Progenitor cell of endocrine pancreas (in vitro differentiated cells): ENCODE measurements at regions not wholly inside any gene's neighbourhood (a gene's known extent, or its start where the extent isn't known, plus 50 kb on each side); places are given as distances from the start of the nearest gene placed in this dataset.
"Not testable (repeated sequence)": the region's sequence is repeated elsewhere in the genome, so short reads cannot be mapped to it uniquely, and the experiment has no call there.

Source experiments
- DNase-seq: peaks from one replicate; pipeline ENCODE4 v3.0.0; 2021; ENCODE audit warnings: low spot score; ENCODE audit not compliant: unreplicated experiment
- H3K27ac Mint-ChIP-seq: 2 replicates; pipeline ENCODE4 v1.8.0; 2021; ENCODE audit warnings: mild to moderate bottlenecking, moderate library complexity, mixed read lengths
- H3K27me3 Mint-ChIP-seq: 2 replicates; pipeline ENCODE4 v1.8.0; 2021; ENCODE audit warnings: mixed read lengths
- H3K36me3 Mint-ChIP-seq: 2 replicates; pipeline ENCODE4 v1.8.0; 2022; ENCODE audit warnings: mixed read lengths; ENCODE audit not compliant: insufficient read depth
- H3K4me1 Mint-ChIP-seq: 2 replicates; pipeline ENCODE4 v1.8.0; 2021; ENCODE audit warnings: low read depth, mixed read lengths
- H3K4me3 Mint-ChIP-seq: 2 replicates; pipeline ENCODE4 v1.8.0; 2021; ENCODE audit warnings: low read depth, mild to moderate bottlenecking, moderate library complexity, mixed read lengths
- H3K9me3 Mint-ChIP-seq: 2 replicates; pipeline ENCODE4 v1.8.0; 2021; ENCODE audit warnings: low read depth, mixed read lengths
- CTCF ChIP-seq: fragments of 200-600 bp; sonication (generic); IDR thresholded peaks from one replicate; pipeline ENCODE4 v1.5.0; 2021; ENCODE audit warnings: antibody characterized with exemption, mild to moderate bottlenecking; ENCODE audit not compliant: unreplicated experiment

GRCh38 chr2:239548451-239548871 is 147.6 kb upstream of the HDAC4 start:
- DNase-seq, result no peak
- Mint-ChIP-seq H3K36me3 (no peaks in the 10 kb centered on the region), H3K27ac (no peak overlapping the region), H3K27me3 (peaks cover 53% of the 10 kb centered on the region), H3K4me1 (no peaks in the 10 kb centered on the region), H3K4me3 (no peak overlapping the region), H3K9me3 (no peaks in the 10 kb centered on the region)
- TF ChIP-seq CTCF, result no peak

GRCh38 chr2:239547140-239547539 is 146.3 kb upstream of the HDAC4 start:
- not testable (repeated sequence) for H3K4me1 Mint-ChIP-seq, H3K36me3 Mint-ChIP-seq
- peaks cover 50% of the 10 kb centered on the region for H3K27me3 Mint-ChIP-seq

GRCh38 chr2:239546541-239546940 is 145.7 kb upstream of the HDAC4 start:
- H3K4me1 Mint-ChIP-seq, result no peaks in the 10 kb centered on the region
- H3K27me3 Mint-ChIP-seq, result peaks cover 50% of the 10 kb centered on the region
- H3K9me3 Mint-ChIP-seq, result peaks cover 2% of the 10 kb centered on the region
- TF ChIP-seq CTCF, result no peak
- H3K27ac Mint-ChIP-seq, result no peak overlapping the region
- H3K4me3 Mint-ChIP-seq, result no peak overlapping the region
- no peak for DNase-seq
- H3K36me3 Mint-ChIP-seq, result no peaks in the 10 kb centered on the region

More at GRCh38 chr2:239547140-239547539, 146.3 kb upstream of the HDAC4 start:
- DNase-seq, H3K9me3 Mint-ChIP-seq, H3K4me3 Mint-ChIP-seq, H3K27ac Mint-ChIP-seq: not testable (repeated sequence)

- H3K4me1 Mint-ChIP-seq, result no peaks in the 10 kb centered on the region
- peaks cover 2% of the 10 kb centered on the region for H3K9me3 Mint-ChIP-seq
- DNase-seq, result no peak
- no peak overlapping the region for H3K4me3 Mint-ChIP-seq
- H3K36me3 Mint-ChIP-seq, result no peaks in the 10 kb centered on the region
- H3K27me3 Mint-ChIP-seq, result peaks cover 48% of the 10 kb centered on the region
- no peak overlapping the region for H3K27ac Mint-ChIP-seq
- no peak for TF ChIP-seq CTCF
These were observed 145.0 kb upstream of the HDAC4 start for GRCh38 chr2:239545741-239546392.

GRCh38 chr2:239544918-239545465 is 144.2 kb upstream of the HDAC4 start:
- DNase-seq, result no peak
- Mint-ChIP-seq H3K36me3 (no peaks in the 10 kb centered on the region), H3K27me3 (peaks cover 43% of the 10 kb centered on the region), H3K4me1 (no peaks in the 10 kb centered on the region), H3K4me3 (no peak overlapping the region), H3K9me3 (peaks cover 2% of the 10 kb centered on the region), H3K27ac (no peak overlapping the region)
- TF ChIP-seq CTCF, result no peak
